ENCODE measurements at regions not wholly inside any gene's neighbourhood (a gene's known extent, or its start where the extent isn't known, plus 50 kb on each side); places are given as distances from the start of the nearest gene placed in this dataset.

GRCh38 chr11:32280339-32280738, 155.0 kb downstream of the WT1 start:
- TF ChIP-seq POLR2A (IDR thresholded peaks at IDR 0.05; ENCODE audit: low read length) (no peak), GATA1 (IDR thresholded peaks at IDR 0.05; ENCODE audit: low read depth, low read length) (no peak)

Measured in erythroblast (primary cell).